HG02885 (cell line): ENCODE measurements at regions not wholly inside any gene's neighbourhood (a gene's known extent, or its start where the extent isn't known, plus 50 kb on each side); places are given as distances from the start of the nearest gene placed in this dataset.

Source experiments
- ATAC-seq: cut with Tn5 transposase; IDR thresholded peaks from one replicate; pipeline ENCODE4 v1.9.1; 2021; ENCODE audit warnings: mild to moderate bottlenecking; ENCODE audit not compliant: unreplicated experiment, poor library complexity

- no peak for ATAC-seq
These were observed 60.9 kb upstream of the MMADHC start for GRCh38 chr2:149648282-149649030.

GRCh38 chr2:149645391-149645790 lies 57.8 kb upstream of the MMADHC start:
- ATAC-seq = no peak
